Colonic mucosa (tissue), 4 donors: ENCODE measurements at regions not wholly inside any gene's neighbourhood (a gene's known extent, or its start where the extent isn't known, plus 50 kb on each side); places are given as distances from the start of the nearest gene placed in this dataset.

ENCODE experiments used
- DNase-seq: peaks from one replicate; pipeline ENCODE4 v3.0.0-alpha.2; 2020
- H3K27ac ChIP-seq: fragments of 200-600 bp; one replicate; pipeline ENCODE4 v1.8.0; 2021
- H3K27me3 ChIP-seq: fragments of 200-600 bp; one replicate; pipeline ENCODE4 v1.8.0; 2021
- H3K36me3 ChIP-seq: fragments of 200-600 bp; one replicate; pipeline ENCODE4 v1.8.0; 2021
- H3K4me1 ChIP-seq: fragments of 200-600 bp; one replicate; pipeline ENCODE4 v1.8.0; 2021; ENCODE audit warnings: mild to moderate bottlenecking
- H3K4me3 ChIP-seq: fragments of 200-600 bp; one replicate; pipeline ENCODE4 v1.8.0; 2021
- H3K9ac ChIP-seq, 2 donors: one replicate each; pipeline ENCODE4 v1.7.0; 2013; ENCODE audit warnings: control low read depth in 2 of 2, low read depth in 2 of 2, low read length in 2 of 2
- H3K9me3 ChIP-seq: fragments of 200-600 bp; one replicate; pipeline ENCODE4 v1.8.0; 2021
- intact Hi-C: fragments of 100-400 bp; cut with DNase I; formaldehyde crosslinking; loops from one replicate; pipeline ENCODE4 v1.14.1; 2022
- TF ChIP-seq, protein P1 (sequence below): fragments of 200-600 bp; IDR thresholded peaks from one replicate; pipeline ENCODE4 v1.8.0; 2022; ENCODE audit warnings: antibody characterized with exemption, mild to moderate bottlenecking
- donor health status: healthy.
- donor health status: DM: no; HTN: no; CAD: no.
- donor health status: DM: no; HTN: no; CAD: no.

DNA sequence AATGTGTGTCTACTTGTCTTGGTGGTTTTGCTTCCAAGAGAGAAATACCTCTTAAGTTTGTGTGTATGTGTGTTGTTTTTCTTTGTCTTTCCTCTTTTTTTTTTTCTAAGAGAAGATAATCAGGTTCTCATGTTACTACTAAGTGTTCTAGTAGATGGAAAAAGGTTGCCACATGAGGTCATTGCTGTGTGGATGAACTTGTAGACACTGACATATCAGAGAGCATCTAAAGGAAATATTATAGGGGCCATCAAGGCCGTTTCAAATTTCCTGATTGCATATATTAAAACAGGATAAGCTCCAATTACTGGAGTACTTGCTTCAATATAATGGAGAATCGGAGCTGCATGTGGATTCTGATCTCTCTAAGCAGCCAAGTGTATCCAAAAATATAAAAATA is 747.5 kb downstream of the NR2F2 start:
- Histone ChIP-seq H3K27ac (no peak overlapping the region), H3K4me1 (no peaks in the 10 kb centered on the region), H3K27me3 (no peaks in the 10 kb centered on the region), H3K36me3 (no peaks in the 10 kb centered on the region), H3K9ac (no peak overlapping the region), H3K9me3 (no peaks in the 10 kb centered on the region), H3K4me3 (no peak overlapping the region)
- DNase-seq, result no peak
- TF ChIP-seq, protein P1, sequence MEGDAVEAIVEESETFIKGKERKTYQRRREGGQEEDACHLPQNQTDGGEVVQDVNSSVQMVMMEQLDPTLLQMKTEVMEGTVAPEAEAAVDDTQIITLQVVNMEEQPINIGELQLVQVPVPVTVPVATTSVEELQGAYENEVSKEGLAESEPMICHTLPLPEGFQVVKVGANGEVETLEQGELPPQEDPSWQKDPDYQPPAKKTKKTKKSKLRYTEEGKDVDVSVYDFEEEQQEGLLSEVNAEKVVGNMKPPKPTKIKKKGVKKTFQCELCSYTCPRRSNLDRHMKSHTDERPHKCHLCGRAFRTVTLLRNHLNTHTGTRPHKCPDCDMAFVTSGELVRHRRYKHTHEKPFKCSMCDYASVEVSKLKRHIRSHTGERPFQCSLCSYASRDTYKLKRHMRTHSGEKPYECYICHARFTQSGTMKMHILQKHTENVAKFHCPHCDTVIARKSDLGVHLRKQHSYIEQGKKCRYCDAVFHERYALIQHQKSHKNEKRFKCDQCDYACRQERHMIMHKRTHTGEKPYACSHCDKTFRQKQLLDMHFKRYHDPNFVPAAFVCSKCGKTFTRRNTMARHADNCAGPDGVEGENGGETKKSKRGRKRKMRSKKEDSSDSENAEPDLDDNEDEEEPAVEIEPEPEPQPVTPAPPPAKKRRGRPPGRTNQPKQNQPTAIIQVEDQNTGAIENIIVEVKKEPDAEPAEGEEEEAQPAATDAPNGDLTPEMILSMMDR, result no peak
- intact Hi-C loops, result no loop called here

DNA sequence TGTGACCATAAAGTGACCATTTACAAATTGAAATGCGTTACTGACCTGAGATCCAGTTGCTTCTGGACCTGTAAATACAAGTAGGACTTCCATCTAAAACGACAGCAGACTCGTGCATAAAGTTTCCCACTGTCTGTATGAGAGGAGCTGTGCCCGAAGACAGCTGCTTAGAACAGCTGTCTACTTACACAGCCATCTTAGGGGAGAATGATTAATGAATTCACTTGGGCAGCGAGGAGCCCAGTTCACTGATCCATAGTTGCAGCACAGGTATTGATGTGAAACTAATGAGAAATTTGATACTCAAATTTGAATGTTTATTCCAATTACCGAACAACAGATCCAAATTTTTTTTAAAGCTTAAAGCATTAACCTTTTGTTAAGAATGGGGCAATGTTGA is 748.1 kb downstream of the NR2F2 start:
- no peak overlapping the region for H3K27ac ChIP-seq
- H3K9me3 ChIP-seq, result no peaks in the 10 kb centered on the region
- no peaks in the 10 kb centered on the region for H3K4me1 ChIP-seq
- DNase-seq, result no peak
- no peaks in the 10 kb centered on the region for H3K27me3 ChIP-seq
- intact Hi-C loops, result no loop called here
- TF ChIP-seq, protein P1, result no peak
- H3K9ac ChIP-seq, result no peak overlapping the region
- H3K36me3 ChIP-seq, result no peaks in the 10 kb centered on the region
- no peak overlapping the region for H3K4me3 ChIP-seq

DNA sequence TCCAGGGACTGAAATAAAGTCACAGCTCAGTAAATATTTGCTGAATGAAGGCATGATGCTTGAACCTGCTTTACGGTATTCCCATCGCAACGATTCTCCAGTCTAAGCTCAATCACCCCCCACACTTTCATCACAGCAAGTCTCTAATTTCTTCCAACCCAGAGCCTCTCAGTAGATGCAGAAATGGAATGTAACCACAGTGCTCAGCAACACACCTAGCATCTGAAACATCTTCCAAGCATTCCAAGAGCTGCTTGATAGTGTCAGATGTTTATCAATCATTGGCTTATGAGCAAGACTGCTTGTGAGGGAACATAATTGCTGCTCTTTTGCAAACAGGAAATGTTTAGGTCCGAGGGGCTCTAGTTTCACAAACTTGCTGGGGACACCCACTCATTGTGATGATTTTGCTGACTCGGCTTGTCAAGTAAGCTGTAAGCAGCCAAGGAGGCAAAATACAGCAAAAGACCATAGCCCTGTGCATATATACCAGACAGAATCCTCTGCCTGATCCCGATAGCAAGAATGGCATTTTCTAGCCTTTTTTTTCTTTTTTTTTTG is 751.2 kb downstream of the NR2F2 start:
- Histone ChIP-seq H3K4me3 (no peak overlapping the region), H3K27ac (no peak overlapping the region), H3K9me3 (no peaks in the 10 kb centered on the region), H3K4me1 (no peaks in the 10 kb centered on the region), H3K9ac (no peak overlapping the region), H3K36me3 (no peaks in the 10 kb centered on the region), H3K27me3 (no peaks in the 10 kb centered on the region)
- intact Hi-C loops, result no loop called here
- DNase-seq, result no peak
- TF ChIP-seq, protein P1, result no peak

DNA sequence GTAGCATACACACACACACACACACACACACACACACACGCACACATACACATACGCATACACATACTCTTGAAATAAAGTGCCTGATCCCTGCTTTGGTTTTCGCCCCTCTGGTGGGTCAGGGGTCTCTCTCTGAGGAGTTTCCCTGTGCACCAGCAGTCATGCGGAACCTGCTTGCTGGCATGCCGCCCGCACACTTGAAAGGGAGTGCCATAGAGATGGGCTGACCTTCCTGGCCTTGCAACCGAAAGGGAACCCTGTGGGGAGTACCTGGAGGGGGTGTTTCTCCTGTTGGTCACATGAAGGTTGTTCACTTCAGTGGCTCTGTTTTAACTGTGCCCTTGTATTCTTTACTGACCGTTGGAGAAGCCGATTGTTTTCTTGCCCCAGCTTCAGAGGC is 752.3 kb downstream of the NR2F2 start:
- no peaks in the 10 kb centered on the region for H3K27me3 ChIP-seq

DNA sequence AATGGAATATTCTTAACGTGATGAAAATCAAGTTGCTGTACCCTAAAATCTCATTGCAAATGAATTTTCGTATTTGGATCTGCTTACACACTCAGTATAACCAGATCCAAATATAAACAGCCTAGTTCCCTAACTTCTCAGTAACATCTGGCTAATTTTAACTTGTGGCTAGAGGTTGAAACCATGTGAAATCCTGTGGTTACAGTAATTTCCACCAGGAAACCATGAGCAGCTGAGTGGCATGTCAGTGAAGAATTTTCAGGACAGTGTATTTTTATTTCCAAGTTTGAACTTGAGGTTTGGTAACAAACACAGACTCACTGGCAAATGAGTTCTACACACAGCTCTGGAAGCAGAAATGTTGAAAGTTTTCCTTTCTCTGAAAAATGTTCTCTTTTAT is 754.1 kb downstream of the NR2F2 start:
- Histone ChIP-seq H3K27ac (no peak overlapping the region), H3K27me3 (no peaks in the 10 kb centered on the region), H3K9ac (no peak overlapping the region), H3K4me1 (no peaks in the 10 kb centered on the region), H3K4me3 (no peak overlapping the region), H3K9me3 (no peaks in the 10 kb centered on the region), H3K36me3 (no peaks in the 10 kb centered on the region)
- intact Hi-C loops, result no loop called here
- DNase-seq, result no peak
- TF ChIP-seq, protein P1, result no peak

More for the DNA sequence above, 752.3 kb downstream of the NR2F2 start:
- TF ChIP-seq, protein P1, result no peak
- no peaks in the 10 kb centered on the region for H3K9me3 ChIP-seq
- intact Hi-C loops, result no loop called here
- H3K4me1 ChIP-seq, result no peaks in the 10 kb centered on the region
- no peak overlapping the region for H3K27ac ChIP-seq
- no peak overlapping the region for H3K4me3 ChIP-seq
- no peak for DNase-seq
- no peak overlapping the region for H3K9ac ChIP-seq
- no peaks in the 10 kb centered on the region for H3K36me3 ChIP-seq

DNA sequence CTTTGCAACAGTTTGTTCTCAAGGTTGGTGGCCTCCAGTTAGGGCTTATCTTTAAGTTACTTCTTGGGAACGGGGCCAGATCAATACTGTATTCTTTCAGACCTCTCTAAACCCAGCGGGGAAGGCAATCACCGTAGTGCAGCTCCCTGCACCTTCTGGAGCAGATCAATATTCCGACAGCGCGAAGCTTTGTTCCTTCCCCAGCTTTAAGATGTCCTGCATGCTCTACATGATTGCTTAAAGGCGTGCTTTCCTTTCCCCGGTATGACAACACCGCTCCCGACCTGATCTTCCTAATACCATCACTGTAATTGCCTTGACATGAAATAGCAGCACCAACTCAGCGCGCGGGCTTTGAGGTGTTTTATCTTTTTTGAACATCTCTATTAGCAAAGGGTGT is 755.2 kb downstream of the NR2F2 start:
- DNase-seq, result no peak
- Histone ChIP-seq H3K9me3 (no peaks in the 10 kb centered on the region), H3K9ac (no peak overlapping the region), H3K27me3 (no peaks in the 10 kb centered on the region), H3K4me1 (no peaks in the 10 kb centered on the region), H3K36me3 (no peaks in the 10 kb centered on the region), H3K27ac (no peak overlapping the region), H3K4me3 (no peak overlapping the region)
- intact Hi-C loops, result no loop called here
- TF ChIP-seq, protein P1, result no peak
